Activated CD8-positive, alpha-beta memory T cell treated with anti-CD3 and anti-CD28 coated beads, Interleukin-2, amount 50 U/mL, for 24 hours (primary cell): ENCODE measurements at regions not wholly inside any gene's neighbourhood (a gene's known extent, or its start where the extent isn't known, plus 50 kb on each side); places are given as distances from the start of the nearest gene placed in this dataset.

Source experiments
- DNase-seq: peaks from one replicate; pipeline ENCODE4 v3.0.0-alpha.2; 2020; ENCODE audit errors: extremely low read depth

DNA sequence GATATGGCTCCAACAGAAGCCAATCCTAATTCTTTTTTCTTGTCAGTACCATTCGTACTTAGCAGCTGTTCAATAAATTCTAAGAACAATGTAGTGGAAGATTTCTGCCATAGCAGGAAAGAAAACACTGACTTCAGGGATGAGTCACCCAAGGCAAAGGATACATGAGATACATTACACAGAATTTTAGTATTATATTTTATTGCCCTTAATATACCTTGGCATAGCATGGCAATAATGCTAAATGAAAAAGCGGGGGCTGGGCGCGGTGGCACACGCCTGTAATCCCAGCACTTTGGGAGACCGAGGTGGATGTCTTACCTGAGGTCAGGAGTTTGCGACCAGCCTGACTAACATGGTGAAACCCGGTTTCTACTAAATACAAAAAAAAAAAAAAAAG, 619.1 kb upstream of the DAB2 start:
- DNase-seq: no peak

DNA sequence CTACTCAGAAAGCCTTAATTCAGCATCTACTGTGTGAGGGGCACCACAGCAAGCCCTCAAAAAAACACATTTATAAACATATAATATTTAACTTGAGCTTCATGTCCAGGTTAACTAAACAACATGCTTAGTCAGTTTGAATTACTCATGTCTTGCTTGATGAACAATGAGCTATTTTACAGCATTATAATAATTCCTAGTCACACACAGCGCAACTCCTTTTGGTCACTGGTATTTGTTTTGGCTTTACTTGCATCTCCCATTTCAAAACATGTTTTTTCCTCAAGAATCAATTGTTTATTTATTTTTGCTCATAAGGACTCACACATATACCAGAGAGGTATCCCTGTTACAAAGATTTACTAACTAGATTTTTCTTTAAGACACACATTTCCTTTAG, 616.7 kb upstream of the DAB2 start:
- DNase-seq: no peak

DNA sequence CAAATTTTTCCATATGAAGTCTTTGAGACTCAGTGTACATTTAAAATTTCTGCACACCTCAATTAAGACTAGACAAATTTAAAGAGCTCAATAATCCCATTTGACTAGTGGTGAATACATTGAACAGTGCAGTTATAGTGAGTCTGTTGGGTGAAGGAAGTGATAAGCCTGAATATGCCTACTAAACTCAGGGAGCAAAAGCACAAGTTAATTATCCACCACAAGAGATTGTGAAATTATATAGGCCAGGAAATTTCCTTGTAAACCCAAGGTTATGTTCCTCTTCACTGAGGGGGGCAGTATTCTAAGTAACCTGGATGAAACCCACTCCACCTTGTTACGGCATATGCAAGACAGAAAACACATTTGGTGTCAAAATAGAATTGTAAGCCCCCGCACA, 612.9 kb upstream of the DAB2 start:
- no peak for DNase-seq

DNA sequence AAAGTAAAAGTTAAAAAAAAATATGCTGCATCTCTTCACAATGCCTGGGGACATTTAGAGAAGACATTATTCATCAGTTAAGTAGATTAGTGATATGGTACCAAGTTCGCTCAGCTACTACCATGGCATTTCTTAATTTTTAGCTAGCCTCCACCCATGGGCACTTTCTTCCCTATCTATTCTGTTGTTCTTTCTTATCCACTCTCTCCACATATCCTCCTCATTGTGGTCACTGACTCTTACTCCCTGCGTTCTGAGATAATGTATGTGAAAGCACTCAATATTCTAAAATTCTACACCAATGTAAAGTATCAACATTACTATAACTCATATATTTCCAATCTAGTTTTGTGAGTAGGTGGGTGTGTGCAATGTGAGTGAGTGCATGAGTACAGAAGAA, 609.7 kb upstream of the DAB2 start:
- no peak for DNase-seq

DNA sequence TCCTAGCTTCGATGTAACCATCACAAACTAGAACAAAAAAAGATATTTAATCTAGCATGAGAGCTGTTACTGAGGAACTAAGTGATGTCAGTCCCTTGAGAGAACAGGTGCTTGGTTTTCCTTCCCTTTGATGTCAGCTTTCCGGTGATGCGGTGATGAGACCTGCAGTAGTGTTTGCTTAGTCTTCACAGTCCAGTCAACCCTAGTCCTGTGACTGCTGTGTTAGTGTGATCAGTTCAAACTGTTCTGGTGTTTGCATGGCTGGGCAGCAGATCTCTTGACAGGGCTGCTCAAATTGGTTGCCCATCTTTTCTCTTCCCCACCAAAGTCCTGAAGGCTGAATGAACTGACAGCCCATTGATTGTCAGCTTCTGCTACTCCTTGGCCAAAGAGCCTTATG, 608.6 kb upstream of the DAB2 start:
- DNase-seq: no peak

DNA sequence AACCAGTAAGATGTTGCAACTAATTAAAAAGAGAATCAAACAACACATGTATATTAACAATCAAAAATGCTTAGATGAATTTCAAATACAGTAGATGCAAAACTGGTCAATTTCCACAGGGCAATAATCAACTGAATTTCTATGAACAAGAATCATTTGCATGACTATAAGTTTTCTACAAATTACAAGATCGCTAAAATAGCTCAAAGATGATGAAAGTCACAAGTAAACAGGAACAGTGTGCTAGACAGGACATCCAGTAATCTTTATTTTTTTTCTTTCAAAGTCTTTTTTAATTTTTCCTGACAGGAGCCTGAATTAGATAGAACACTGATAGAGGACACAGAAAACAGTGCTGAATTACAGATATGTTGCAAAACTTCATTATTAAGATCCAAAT, 608.2 kb upstream of the DAB2 start:
- DNase-seq: no peak

DNA sequence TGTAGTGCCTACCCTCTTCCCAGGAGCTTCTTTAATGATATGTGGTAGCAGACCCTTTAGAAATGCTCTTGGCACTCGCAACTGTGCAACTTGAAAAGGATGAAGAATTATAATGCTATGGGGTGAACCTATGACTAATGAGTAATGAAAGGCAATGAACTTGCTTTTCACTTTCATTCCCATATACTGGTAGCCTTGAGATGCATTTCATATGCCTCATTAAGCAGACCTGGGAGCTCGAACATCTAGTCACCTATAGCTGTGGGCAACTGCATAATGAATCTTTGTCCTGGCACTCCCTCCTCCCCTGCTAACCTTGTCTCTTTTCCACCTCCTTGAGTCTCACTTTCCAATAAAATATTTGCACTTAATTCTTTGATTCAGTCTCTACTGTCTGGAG, 605.9 kb upstream of the DAB2 start:
- no peak for DNase-seq

DNA sequence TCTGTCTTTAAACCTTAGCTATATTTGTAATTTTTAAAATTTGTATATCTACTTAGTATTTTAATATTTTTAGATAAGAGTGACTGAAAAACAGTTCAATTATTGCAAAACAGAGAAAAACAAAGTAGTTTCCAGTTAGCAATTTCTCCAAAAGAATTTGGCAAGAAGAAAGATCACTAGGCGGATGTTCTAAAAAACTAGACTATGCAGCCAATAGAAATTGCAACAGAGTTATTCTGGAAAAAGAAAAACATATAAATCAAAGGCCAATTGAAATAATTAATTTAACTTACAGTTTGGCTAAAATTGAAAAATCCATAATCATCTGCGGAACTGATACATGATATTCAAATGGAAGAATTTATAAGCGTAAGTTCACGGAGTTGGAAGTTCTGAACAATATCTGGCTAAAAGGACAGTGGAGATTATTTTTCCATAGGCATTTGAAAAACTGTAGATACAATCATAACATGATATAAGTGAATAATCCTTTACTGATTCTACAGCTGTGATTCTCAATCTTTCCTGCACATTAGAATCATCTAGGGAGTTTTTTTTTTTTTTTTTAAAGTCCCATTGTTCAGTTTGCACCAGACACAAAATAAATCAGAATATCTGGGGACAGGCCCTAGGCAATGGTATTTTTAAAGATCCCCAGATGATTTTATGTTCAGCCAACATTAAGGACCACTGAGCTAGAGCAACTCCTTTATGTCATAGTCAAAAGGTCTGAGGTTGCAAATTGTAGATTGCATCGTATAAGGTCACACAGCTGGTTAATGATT, 605.1 kb upstream of the DAB2 start:
- DNase-seq: no peak

DNA sequence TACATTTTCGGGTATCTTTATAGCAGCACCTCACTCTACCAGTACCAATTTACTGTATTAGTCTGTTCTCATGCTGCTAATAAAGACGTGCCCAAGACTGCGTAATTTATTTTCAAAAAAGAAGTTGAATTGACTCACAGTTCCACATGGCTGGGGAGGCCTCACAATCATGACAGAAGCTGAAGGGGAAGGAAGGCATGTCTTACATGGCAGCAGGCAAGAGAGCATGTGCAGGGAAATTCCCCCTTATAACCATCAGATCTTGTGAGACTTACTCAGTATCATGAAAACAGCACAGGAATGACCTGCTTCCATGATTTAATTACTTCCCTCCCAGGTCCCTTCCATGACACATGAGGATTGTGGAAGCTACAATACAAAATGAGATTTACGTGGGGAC, 602.6 kb upstream of the DAB2 start:
- DNase-seq: no peak

DNA sequence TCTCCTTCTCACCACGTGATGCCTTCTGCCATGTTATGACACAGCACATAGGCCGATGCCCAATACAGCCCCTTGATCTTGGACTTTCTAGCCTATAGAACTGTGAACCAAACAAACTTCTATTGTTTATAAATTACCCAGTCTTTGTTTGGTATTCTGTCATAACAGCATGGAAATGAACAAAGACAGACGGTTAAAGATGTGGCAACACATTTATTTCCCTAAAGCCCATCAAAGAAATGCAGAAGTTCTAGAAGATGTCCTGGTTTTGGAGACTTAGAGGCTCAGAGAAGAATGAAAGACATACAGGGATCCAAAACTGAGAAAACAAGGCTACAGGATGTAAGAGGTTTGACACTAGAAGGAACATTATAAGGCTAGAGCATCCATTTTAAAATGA, 600.8 kb upstream of the DAB2 start:
- DNase-seq: no peak

DNA sequence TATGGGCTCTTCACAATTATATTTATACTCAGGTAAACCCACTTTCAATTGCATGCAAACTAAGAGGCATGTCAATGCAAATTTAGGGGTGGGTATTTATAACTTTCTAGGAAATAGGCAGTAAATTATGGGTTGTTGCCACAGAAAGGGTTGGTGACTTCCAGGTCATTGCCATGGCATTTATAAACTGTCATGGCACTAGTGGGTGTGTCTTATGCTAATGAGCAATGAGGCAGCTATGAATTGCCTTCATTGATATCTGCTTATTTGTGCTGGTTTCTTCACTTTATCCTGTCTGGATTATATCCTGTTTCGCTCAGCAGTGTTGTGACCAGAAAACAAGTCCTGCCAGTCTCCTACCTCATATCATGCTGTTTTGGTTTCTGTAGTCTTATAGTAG, 597.3 kb upstream of the DAB2 start:
- DNase-seq: no peak

DNA sequence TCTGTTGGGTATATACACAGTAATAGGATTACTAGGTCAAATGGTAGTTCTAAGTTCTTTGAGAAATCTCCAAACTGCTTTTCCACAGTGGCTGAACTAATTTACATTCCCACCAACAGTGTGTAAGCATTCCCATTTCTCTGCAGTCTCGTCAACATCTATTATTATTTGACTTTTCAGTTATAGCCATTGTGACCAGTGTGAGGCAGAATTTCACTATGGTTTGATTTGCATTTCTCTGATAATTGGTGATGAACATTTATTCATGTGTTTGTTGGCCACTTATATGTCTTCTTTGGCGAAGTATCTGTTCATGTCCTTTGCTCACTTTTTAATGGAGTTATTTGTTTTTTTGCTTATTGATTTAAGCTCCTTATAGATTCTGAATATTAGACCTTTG, 596.2 kb upstream of the DAB2 start:
- DNase-seq: no peak

DNA sequence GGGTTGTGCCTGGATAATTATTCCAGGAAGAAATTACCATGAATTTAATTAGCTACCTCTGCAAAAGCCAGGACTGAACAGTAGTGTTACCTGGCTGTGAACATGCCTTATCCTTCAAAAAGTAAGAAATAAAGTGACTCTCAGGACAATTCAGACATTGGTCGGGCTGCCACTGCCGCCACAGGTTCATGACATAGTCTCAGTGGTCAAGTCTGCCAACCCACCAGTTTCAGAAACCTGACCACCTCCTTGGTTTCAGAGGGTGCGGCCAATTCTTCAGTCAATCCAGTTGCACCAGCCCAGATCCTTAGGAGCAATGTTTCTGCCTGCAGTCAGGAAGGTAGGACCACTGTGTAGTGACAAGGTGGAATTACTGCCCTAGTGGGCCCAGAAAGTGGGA, 593.1 kb upstream of the DAB2 start:
- DNase-seq: no peak

DNA sequence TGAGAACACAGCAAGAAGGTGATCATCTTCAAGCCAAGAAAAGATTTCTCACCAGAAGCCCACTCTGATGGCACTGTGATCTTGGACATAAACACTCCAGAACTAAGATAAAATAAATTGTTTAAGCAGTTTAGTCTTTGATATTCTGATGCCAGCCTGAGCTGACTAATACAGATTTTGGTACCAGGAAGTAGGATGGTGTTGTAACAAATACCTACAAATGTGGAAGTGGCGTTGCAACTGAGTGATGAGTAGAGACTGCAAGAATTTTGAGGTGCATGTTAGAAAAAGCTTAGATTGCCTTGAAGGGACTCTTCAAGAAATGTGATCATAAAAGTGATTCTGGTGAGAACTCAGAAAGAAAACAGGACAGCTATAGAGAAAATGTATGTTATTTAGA, 592.4 kb upstream of the DAB2 start:
- DNase-seq: no peak

DNA sequence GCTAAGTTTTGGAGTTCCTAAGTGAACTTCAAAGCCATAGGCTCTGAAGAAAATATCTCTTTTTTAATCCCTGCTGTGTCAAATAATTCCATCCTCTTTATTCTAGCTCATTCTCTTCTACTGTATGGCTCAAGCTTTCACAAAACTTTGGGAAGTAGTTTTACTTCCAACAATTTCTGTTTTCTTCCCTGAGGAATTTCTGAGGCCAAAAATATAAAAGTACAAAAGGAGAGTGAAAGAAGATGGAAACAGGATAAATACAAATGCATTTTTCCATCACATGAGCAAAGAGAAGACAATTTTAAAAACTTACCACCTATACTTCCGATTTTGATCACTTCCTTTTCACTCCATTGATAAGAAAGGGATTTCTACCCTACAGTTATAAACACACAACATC, 585.7 kb upstream of the DAB2 start:
- DNase-seq: no peak

DNA sequence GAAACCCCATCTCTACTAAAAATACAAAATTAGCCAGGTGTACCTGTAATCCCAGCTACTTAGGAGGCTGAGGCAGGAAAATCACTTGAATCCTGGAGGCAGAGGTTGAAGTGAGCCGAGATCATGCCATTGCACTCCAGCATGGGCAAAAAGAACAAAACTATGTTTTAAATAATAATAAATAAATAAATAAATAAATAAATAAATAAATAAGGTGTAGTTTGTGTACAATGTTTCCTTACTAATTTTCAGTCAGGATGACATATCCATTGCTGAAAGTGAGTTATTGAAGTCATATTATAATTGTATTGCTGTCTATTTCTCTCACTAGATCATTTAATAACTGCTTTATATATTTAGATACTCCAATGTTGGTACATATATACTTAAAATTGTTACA, 581.5 kb upstream of the DAB2 start:
- no peak for DNase-seq

DNA sequence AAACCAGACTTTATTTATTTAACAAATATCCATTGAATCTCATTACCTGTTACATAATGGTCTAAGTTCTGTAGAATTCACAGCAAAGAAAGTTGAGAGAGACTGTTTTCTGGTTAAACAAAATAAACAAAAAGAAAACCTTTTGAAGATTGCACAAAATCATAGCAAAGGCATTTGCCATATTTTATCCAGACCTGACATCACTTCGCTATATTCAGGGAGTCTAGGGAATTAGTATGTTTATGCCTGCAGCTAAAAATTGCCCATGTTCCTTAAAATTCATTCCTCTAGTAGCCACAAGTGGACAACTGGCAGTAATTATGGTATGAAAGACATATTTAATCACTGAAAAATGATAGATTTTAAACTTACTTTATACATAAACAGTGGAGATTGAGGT, 577.0 kb upstream of the DAB2 start:
- no peak for DNase-seq

DNA sequence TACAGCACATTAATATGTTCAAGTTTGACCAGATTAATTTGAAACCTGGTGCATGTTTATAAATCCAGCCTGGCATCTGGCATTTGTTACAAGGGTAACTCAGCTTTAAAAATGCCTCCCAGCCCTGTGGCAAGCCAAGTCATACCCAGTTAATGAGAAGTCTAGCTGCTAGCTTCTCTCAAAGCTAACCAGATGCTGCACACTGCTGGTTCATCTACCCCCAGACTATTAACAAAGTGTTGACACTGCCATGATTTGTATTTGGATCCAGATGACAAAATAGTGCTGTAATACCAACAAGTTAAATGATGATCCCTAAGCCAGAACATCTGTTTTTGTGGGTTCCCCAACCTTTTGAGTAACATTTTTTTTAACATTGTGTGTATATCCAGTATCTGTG, 573.7 kb upstream of the DAB2 start:
- no peak for DNase-seq

DNA sequence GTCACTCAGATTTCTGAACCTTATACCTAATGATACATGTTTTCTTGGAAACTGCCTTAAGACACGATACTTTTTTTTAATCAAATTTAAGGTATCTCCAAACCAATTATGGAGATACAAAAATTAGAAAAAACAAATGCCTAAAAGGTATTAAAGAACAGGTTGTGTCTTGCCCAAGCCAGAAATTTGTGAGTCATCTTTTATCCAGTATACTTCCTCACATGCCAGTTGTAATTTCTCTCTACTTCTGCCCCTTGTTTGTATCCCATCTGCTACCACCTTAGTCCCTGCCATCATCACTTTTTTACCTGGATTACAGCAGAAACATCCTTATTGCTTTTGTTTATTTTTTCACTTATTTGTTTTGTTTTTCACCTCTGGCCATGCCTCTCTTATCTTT, 571.2 kb upstream of the DAB2 start:
- no peak for DNase-seq

DNA sequence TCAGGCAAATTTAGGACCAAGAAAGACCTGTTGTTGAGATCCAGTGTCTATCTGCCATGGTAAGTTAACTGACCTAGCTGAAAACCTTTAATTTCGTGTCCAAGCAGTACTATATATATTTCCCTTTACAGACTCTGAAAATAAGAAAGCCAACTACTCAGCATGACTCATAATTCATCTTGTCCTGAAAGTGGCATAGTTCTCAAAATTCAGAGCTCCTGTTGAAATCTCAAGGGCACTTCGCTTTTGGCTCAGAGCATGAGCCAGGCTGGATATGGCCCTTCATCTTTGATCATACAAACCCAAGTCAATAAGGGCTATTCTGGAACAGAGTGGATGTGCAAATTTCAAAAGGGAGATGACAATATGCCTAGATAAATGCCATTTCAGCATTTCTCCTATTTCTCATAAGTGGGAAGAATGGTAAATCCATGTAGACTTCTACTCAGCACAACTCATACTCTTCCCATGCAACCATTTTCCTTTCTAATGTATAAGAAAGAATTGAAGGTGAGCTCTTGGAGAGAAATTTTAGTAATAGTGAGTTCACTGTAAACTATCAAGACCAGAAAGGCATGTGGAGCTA, 567.9 kb upstream of the DAB2 start:
- DNase-seq: no peak

DNA sequence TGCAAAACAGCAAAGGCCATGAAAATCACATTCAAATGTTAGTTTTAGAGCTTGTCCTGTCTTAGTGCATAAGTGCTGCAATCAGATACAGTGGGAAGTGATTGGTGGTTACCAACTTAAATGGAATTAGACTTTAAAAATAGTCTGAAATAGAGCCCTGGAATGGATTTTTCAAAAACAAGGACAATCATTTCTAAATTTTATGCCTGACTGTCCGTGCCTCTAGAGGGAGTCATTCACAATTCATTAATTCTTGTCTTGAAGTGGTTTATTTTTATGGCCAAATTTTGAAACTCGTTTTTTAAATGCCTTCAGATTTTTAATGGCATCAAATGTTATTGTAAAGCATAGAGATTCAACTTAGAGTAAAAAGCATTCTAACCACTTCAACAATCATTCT, 561.8 kb upstream of the DAB2 start:
- DNase-seq: no peak

DNA sequence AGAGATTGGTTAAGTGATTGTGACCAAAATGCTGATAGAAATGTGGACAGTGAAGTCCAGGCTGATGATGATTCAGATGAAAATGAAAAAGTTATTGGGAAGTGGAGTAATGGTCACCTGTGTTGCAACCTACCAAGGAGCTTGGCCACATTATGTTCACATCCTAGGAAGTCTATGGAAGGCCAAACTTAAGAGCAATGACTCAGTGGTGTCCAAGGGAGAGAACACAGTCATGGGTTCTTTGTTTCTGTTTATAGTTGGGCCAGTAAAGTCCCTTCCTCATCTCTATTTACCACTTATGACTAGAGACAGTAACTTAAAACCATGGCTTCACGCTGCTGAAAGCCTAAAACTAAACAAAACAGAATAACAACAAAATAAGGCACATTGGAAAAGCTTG, 555.3 kb upstream of the DAB2 start:
- no peak for DNase-seq

DNA sequence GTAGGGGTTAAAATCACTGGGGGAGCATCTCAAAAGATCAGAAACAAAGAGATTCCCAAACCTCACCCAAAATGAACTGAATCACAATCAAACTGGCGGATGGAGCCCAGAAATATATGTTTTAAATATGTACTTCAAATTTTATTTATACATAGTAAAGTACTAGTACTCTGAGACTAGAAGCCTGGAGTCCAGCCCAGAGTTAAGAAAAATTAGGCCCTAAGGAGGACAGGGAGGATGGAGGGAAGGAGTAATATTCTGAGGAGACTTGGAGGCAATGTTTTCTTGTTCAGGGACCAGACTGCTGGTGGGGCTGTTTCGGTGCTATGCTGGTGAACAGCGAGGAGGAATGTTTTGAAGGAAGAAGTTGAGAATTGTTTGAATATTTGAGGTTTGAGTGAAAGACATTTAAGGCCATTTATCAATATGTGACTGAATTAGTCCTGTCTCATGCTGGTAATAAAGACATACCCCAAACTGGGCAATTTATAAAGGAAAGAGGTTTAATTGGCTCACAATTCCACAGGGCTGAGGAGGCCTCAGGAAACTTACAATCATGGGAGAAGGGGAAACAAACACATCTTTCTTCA, 552.4 kb upstream of the DAB2 start:
- no peak for DNase-seq
